COLO829 (cell line): ENCODE measurements at regions not wholly inside any gene's neighbourhood (a gene's known extent, or its start where the extent isn't known, plus 50 kb on each side); places are given as distances from the start of the nearest gene placed in this dataset.
"Not testable (repeated sequence)": the region's sequence is repeated elsewhere in the genome, so short reads cannot be mapped to it uniquely, and the experiment has no call there.

Experiments
- DNase-seq: peaks from one replicate; pipeline ENCODE4 v3.0.0; 2012; ENCODE audit warnings: low spot score

DNA sequence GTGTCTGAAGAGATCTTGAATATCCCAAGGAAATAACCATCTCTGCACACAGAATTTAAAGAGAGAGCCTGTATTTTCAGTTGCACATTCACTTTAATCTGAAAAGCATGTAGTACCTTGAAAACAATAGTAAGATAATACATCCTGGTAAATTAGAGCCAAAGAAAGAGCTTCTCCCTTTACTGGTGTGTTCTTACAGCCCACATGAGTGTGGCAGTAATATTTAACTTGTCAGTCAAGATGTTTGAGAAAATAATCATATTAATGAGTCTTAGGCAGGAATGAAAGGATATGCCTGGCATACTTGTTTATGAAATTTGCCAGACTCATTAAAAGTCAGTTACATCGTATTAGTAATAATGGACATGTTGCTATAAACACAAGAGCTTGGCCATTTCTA lies 908.4 kb upstream of the ADGRL4 start:
- no peak for DNase-seq

DNA sequence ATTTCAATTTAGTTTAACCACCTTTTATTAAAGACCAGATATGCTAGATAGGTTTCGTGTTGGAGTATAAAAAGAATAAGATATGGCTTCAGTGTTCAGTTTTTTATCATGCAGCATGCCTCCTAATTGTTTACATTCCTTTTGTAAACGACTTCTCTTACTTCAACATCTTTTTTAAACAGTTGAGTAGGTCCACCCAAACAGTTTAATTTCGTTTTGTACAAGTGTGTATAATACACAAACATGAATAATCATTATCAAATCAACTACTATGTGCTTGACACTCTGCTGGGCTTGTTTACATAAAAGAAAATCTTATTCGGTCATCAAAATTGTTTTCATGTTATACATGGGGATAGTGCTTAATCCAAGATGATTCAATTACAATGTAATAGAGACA lies 906.3 kb upstream of the ADGRL4 start:
- DNase-seq, result no peak

DNA sequence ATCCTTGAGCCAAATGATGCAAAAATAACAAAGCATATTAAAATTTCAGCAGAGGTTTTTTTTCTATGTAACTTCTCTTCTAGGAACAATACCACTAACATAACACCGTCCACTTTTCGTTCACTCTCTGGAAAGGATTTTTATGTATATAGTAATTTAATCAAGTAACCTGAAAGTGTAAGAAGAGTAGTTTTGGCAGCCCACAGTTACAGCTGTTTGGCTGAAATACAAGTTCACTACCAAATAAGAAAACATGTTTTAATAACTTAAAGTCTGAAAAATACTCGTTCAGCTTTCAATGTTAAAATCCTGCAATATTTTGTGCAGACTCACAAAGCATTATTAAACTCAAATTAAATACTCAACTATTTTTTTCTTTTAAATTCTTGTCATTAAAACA lies 896.8 kb upstream of the ADGRL4 start:
- DNase-seq, result no peak

DNA sequence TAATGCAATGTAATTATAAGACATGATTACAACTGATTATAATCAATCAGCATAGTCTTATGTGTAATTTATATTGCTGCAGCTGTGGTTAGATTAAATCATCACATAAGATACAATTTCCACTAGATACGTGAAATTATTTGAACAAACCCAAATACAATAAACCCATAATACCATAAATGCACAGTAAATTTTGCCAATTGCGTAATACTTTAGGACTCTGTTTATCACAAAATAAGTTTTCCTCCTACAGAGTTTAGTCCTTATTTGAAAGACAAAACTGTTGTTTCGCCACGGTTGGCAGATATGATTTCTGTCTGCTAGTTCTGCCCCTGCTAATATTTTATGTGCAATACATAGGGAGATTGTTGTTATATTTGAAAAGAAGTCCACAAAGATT lies 895.9 kb upstream of the ADGRL4 start:
- DNase-seq, result no peak

DNA sequence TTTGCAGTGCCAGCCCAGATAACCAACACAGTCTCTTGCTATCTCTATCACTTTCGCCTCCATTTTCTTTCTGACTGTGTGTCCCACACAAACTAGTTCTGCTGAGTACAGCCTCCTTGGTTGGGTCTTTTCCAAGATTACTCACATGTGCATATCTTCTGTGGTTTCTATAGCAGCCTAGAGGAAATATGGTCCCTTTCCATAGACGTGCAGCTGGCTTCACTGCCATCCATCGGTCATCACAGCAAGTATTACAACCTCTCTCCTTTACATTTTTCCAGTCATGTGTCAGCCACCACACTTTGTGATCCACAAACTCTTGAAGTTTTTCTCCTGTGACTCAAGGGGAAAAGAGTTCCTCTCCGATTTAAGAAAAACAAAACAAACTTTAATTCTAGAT lies 893.4 kb upstream of the ADGRL4 start:
- no peak for DNase-seq

DNA sequence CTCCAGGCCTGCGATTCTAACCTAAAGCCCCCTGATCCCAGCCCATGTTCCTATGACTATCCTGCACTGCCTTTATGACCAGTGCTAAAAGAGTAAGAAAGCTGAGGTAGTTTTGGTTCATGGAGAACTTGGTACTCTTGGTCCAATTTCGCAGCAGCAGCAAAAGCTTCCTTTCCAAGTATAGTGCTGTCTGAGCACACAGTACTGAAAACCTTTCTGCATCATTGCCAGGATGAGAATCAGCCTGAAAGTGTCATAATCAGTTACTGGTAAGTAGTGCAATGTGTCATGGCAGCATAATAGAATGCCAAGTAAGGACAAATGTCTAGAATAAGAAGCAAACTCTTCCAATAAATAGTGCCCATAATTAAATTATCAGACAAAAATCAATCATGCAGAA lies 889.6 kb upstream of the ADGRL4 start:
- no peak for DNase-seq

DNA sequence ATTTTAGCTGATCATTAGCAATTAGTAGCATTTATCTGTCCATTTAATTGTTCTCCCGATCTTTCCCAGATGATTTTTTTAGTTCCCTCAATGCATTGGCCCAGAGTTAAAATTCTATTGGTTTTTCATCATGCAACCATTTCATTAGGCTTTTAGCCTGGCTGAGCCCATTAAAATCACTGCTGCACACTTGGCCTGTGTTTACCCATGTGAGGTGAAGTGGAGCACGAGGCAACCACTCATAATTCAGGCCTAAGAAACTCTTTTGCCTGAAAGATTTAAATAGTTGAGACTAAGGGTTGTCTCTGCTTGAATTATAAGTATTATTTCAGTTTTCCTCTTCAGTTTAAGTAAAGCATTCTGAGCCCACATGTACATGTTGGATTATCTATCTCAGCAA lies 889.0 kb upstream of the ADGRL4 start:
- DNase-seq, result no peak

DNA sequence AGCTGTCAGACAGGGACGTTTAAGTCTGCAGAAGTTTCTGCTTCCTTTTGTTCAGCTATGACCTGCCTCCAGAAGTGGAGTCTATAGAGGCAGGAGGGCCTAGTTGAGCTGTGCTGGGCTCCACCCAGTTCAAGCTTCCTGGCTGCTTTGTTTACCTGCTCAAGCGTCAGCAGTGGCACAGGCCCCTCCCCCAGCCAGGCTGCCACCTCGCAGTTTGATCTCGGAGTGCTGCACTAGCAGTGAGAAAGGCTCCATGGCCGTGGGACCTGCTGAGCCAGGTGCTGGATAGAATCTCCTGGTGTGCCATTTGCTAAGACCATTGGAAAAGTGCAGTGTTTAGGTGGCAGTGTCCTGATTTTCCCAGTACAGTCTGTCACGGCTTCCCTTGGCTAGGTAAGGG lies 887.6 kb upstream of the ADGRL4 start:
- DNase-seq, result not testable (repeated sequence)

DNA sequence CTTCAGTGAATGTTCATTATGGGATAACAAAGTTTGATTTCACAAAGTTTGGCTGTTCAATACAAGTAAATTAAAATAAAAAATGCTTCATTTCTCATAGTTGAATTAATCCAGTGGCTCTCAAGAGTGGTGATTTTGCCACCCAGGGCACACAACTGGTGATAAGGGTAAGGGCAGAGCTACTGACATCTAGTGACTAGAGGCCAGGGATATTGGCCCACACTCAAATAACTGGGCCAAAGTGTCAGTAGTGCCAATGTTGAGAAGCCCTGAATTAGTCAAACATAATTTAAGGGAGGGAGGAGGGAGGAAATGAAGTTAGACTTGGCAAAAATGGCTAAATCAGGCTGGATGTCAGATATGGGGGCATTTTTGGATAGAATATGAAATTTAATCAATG lies 880.5 kb upstream of the ADGRL4 start:
- DNase-seq, result no peak

DNA sequence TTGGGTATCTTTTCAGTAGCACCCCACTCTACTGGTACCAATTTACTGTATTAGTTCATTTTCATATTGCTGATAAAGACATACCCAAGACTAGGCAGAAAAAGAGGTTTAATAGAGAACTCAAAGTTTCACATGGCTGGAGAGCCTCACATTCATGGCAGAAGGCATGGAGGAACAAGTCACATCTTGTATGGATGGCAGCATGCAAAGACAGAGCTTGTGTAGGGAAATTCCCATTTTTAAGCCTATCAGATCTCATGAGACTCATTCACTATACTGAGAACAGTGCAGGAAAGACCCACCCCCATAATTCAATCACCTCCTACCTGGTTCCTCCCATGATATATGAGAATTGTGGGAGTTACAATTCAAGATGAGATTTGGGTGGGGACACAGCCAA lies 878.6 kb upstream of the ADGRL4 start:
- DNase-seq, result no peak

DNA sequence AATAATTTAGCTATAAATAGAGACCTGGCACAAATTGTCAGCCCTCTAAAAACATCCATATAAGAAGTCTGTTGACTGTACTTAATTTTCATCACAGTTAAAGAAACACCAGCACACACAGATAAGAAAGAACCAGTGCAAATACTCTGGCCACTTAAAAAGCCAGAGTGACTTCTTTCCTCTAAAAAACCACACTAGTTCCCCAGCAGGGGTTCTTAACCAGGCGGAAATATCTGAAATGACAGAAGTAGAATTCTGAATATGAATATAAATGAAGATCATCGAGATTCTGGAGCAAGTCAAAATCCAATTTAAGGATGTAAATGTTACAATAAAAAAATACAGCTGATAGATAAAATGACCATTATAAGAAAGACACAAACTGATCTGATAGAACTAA lies 870.6 kb upstream of the ADGRL4 start:
- DNase-seq, result no peak

DNA sequence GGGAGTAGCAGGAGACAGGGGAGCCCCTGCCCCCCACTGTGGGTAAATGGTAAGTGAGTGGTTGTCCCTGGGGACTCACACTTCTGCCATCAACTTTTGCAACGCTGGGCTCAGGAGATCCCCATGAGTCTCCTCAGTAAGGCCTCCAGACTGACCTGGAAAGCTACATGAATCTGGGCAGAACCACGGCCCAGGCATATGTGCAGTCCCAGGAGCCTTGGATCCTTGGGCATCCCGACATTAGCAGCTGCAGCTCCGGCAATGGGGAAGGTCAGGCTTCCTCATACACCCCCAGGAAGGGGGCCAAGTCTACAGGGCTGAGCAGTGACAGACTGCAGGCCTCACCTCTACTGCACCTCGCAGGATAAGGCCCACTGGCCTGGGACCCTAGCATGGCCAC lies 868.7 kb upstream of the ADGRL4 start:
- DNase-seq, result no peak

DNA sequence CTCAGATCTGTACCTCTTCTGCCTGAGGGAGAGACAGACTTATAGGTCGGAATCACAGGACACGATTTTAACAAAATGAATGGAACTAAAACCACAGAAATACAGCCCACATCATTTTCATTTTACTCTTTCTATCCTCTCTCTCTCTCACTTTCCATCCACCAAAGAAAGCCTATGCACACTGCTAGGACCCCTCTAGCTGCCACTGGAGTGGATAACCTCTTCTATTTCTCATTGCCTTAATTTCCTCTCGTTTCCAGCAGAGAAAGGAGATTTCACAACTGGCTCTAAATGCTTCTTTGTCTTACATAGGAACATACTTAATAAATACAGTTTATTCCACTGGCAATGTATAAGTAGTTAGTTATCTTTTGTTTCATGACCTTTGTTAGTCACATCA lies 867.8 kb upstream of the ADGRL4 start:
- DNase-seq, result no peak

DNA sequence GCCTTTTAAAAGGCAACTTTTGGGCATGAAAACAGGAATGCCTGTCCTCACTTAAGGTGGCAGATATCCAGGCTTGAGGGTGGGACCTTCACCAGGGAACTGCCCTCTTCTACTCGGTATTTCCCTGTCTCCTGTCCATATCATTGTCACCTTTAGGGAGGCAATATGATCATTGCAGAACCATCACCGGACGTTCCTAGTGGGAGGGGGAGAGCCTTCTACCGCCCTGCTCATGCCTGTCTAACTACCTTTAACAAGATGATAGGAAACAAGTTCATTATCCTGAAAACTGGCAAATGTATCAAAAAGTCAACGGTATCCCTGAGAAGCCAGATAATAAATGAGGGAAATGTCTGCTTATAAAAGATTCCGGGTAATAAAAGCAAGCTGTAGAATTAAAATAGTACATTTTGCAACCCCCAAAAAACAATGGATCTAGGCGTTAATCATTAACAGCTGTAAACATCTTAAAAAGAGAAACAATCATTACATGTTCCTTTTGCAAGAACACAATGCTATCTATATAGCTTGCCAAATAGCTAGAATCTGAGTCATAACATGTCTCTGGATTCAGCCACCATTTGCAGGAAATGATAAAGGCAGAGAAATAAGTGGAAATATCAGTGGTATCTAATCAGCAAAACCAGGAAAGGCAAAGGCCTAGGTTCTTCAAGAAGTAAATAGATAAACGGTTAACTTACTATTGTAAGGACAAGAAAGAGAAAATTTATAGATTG lies 852.9 kb upstream of the ADGRL4 start:
- DNase-seq, result peak; percentile 31

DNA sequence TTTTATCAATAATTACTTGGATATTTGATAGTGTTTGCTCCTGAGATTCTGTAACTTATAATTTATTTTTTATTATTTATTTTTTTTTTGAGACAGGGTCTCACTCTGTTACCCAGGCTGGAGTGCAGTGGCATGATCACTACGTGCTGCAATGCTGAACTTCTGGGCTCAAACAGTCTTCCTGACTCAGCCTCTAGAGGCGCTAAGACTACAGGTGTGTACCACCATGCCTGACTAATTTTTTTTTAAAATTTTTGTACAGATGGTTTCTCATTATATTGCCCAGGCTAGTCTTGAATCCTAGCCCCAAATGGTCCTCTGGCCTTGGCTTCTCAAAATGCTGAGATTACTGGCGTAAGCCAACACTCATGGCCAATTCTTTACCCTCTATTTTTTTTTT lies 845.5 kb upstream of the ADGRL4 start:
- DNase-seq, result no peak

DNA sequence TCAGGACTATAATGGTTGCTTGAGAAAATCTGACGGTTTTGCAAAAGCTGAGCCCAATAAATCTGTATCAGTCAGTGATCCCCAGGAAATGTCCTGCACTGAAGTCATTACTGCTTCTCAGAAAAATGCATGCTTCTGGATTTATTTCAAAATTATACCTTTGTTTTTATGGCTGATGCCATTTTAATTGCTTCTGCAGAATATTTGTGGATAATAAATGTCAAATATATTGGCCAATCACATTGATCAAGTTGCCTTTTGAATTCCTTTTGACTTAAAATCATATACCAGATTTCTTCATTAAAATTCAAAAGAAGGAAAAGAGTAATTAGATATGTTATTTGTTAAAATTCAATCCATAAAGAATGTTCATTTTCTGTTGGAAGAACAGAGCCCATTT lies 842.9 kb upstream of the ADGRL4 start:
- no peak for DNase-seq

DNA sequence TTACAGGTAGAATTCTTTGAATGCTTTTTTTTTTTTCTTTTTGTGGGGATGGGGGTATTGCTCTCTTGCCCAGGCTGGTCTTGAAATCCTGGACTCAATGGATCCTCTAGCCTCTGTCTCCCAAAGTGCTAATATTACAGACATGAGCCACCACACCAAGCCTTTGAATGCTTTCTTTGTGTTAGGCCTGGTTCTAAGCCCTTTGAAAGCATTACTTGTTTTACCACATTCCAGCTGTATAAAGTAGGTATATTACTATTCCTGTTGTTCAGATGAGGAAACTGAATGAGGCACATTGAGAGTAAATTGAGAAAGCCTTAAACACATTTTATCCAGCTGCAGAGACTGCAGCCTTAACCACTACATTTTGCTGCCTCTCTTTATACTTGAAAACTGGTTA lies 841.8 kb upstream of the ADGRL4 start:
- DNase-seq, result peak; percentile 50

DNA sequence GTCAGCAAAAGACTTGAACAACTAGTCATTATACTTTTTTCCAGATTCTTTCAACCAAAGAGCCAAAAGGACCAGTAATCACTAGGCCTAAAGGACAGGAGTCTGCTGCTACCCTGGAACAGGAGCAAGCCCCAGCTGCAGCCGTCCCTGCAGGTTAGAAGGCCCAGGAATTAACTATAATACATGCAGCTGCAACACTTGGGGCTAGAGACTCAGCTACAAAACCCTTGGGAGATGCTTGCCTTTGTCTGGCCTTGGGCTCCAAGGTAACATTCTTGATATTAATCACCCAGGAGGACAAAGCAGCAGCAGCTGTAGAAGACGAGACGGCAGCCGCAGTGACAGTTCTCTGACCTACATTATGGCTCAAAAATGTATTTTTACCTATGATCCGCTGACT lies 841.2 kb upstream of the ADGRL4 start:
- no peak for DNase-seq

DNA sequence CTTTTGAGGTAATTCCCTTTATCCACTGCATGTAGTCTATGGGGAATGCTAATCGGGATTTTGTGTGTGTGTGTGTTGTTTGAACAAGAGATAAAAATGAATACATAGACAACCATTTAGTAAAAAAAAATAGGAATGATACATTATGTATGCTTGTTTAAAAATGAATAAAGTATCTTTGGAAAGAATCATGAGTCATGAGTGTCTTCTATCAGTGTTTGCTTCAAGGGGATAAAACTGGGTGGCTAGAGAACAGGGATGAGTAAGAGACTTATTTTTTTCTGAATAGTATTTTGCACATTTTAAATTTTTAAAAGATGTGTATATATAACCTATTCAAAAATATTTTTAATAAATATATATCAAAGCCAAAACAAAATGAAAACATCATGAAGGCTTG lies 839.4 kb upstream of the ADGRL4 start:
- DNase-seq, result no peak

DNA sequence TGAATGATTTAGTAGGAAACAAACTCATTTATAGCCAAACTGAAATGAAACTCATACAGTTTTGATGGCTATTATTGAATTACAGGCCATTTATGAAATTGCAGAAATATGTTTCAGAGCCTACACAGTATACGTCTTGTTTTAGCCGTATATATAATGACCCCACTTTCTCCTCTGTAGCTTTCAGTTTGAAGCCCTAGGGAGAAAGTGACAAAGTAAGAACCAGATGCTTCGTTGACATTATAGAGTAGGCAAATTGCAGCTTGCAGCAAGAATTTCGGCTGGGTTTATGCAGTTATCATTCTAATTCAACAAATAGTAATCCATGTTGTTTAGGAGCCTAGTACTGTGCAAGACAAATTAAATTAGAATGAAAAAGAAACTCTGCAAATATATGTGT lies 836.3 kb upstream of the ADGRL4 start:
- no peak for DNase-seq

DNA sequence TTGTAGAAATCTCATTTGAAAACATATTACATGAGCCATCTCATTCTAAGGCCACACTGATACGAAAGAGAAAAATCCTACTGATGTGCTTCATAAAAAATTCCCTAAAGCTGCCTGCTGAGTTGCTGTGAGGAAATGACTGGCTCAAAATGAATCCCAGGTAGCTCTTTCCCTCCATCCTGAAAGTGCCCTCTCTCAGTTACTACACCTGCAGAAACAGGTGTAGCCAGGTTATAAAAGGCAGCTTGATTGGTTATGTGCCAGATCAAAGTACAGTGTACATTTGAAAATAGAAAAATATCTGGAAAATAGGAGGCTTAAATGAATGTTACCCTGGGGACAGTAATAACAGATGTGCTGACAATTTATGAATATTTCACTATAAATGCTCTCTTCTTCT lies 833.4 kb upstream of the ADGRL4 start:
- DNase-seq, result no peak

DNA sequence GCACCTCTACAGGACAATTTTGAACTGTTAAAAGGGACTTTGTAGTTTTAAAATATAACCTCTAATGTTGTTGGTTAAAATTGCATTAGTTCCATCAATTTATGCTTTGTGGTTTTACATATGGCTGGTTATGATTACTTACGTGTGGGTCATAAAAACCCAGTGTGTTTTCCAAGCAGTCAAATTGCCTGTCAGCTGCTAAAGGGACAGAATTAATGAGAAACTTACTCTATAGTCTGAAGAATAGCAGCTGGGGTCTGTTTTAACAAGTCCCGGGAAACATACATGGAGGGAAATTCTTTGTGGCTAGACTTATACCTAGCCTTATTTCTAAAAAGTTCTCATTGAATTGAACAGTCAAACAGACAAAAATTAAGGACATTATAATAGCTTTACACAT lies 820.9 kb upstream of the ADGRL4 start:
- no peak for DNase-seq

DNA sequence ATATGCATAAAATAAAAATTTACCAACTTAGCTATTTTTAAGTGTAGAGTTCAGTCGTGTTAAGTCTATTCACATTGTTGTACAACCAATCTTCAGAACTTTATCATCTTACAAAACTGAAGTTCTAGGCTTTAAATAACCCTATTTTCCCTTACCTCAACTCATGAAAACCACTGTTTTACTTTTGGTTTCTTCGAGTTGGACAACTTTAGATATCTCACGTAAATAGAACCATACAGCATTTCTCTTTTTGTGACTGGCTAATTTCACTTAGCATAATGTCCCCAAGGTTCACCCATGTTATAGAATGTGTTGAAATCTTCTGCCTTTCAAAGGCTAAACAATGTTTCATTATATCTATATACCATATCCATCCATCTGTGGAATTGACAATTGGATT lies 819.0 kb upstream of the ADGRL4 start:
- DNase-seq, result no peak

DNA sequence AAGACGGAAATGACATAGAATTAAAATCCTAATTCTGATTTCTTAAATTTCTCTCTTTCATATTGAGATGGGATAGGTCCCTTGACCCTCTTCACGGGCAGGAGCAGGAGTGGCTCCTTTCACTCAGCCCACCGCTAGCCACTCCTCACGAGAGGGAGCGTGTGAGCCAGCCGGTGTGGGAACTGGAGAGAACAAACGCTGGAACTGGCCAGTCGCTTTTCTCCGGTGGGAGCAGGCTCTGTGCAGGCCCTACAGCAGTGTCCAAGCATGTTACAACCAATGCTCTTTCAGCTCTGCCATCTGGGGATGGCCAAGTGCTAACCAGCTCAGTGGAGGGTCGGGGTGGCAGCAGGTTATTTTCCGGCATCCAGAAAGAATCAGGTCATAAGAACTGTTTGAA lies 815.5 kb upstream of the ADGRL4 start:
- no peak for DNase-seq

DNA sequence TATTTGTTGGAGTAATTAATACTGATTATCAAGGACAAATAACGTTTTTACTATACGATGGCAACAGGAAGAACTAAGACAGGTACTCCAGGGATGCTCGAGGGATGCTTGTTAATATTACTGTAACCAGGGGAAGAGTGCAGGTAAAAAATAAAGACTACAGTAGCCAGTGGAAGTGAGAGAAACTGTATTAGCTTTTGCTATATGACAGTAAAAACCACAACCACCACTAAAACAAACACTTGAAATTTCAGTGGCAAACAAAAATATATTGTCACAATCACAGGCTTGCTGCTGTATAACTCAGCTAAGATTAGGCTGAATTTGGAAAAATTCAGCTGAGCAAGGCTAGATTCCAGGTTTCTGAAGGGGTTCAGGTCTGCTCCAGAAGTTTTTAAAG lies 812.6 kb upstream of the ADGRL4 start:
- no peak for DNase-seq
